ENCODE measurements at regions not wholly inside any gene's neighbourhood (a gene's known extent, or its start where the extent isn't known, plus 50 kb on each side); places are given as distances from the start of the nearest gene placed in this dataset.

- DNase-seq (ENCODE audit: low read depth, low spot score) (no peak), ATAC-seq (no peak), FAIRE-seq (no peak)
- in situ Hi-C loops (cut with MboI), result no loop called here
- intact Hi-C loops (cut with micrococcal nuclease; ENCODE audit: unreplicated experiment), result no loop called here
- no peak overlapping the region for H3K9ac ChIP-seq (ENCODE audit: control insufficient read depth, insufficient read depth, low read length)
- TF ChIP-seq GABPA (IDR thresholded peaks at IDR 0.05; ENCODE audit: low read depth) (no peak), SUZ12 (IDR thresholded peaks at IDR 0.05; ENCODE audit: unreplicated experiment) (no peak), E2F8 (IDR thresholded peaks at IDR 0.05; ENCODE audit: low read depth, partially characterized antibody) (no peak), MLLT1 (IDR thresholded peaks at IDR 0.05) (no peak), SREBF2 (IDR thresholded peaks at IDR 0.05; ENCODE audit: low read length) (no peak), IRF5 (IDR thresholded peaks at IDR 0.05; ENCODE audit: borderline replicate concordance) (no peak), PAX5 (IDR thresholded peaks at IDR 0.05; ENCODE audit: borderline replicate concordance, low read depth, low read length) (no peak), RBBP5 (conservative IDR thresholded peaks at IDR 0.05) (no peak), BMI1 (IDR thresholded peaks at IDR 0.05; ENCODE audit: borderline replicate concordance) (no peak), NFYA (IDR thresholded peaks at IDR 0.05; ENCODE audit: borderline replicate concordance, low read depth, low read length) (no peak), MTA2 (IDR thresholded peaks at IDR 0.05; ENCODE audit: low read depth) (no peak), IKZF1 (conservative IDR thresholded peaks at IDR 0.05) (no peak), ZSCAN29 (IDR thresholded peaks at IDR 0.05) (no peak), PKNOX1 (IDR thresholded peaks at IDR 0.05) (no peak), TCF12 (IDR thresholded peaks at IDR 0.05; ENCODE audit: low read depth, low read length) (no peak), SPI1 (IDR thresholded peaks at IDR 0.05; ENCODE audit: borderline replicate concordance, insufficient read depth, low read depth, low read length) (no peak), SIX5 (IDR thresholded peaks at IDR 0.05; ENCODE audit: low read depth, low read length, severe bottlenecking) (no peak), NFXL1 (IDR thresholded peaks at IDR 0.05; ENCODE audit: borderline replicate concordance) (no peak), ZBED1 (IDR thresholded peaks at IDR 0.05; ENCODE audit: borderline replicate concordance) (no peak)
- H3K9me3 ChIP-seq (replicated peaks; ENCODE audit: control insufficient read depth, insufficient read depth, low read length), result no peaks in the 10 kb centered on the region
- SMC1A ChIA-PET (ENCODE audit: uncharacterized antibody, unreplicated experiment), result no interaction called here
- H3K4me1 ChIP-seq (ENCODE audit: control insufficient read depth, insufficient read depth, low read length), result no peaks in the 10 kb centered on the region
- H3K4me2 ChIP-seq (ENCODE audit: control insufficient read depth, insufficient read depth), result no peak overlapping the region
- H3K36me3 ChIP-seq (ENCODE audit: control insufficient read depth in 2 of 2, insufficient read depth in 2 of 2, low read length in 1 of 2), result no peaks in the 10 kb centered on the region
- POLR2A ChIA-PET, result no interaction called here
- peaks cover 0 to 3% of the 10 kb centered on the region in 2 experiments; a peak in 1 of 4 replicates for H3K27me3 ChIP-seq (replicated peaks in 1 of 2; ENCODE audit: control insufficient read depth in 2 of 2, insufficient read depth in 2 of 2, low read length in 1 of 2)
- CTCF ChIA-PET, result no interaction called here
- H3K79me2 ChIP-seq (ENCODE audit: control insufficient read depth, insufficient read depth, low read length), result no peaks in the 10 kb centered on the region
- H3K4me3 ChIP-seq, result no peak overlapping the region
- no peaks in the 10 kb centered on the region for H4K20me1 ChIP-seq (ENCODE audit: control insufficient read depth, insufficient read depth)
- no TSS peak for BruUV-seq (replicated peaks)
- H2AFZ ChIP-seq (ENCODE audit: control insufficient read depth, low read depth, low read length), result no peak overlapping the region
- RAD21 ChIA-PET (ENCODE audit: unreplicated experiment), result no interaction called here
- no peak overlapping the region for H3K27ac ChIP-seq (ENCODE audit: control insufficient read depth, insufficient read depth)
- WGBS (ENCODE audit: insufficient coverage, insufficient replicate concordance, low lambda C conversion rate, missing lambda C conversion rate), result 25% methylated on average over 5 of the region's 5 CpGs
Observed at GRCh38 chr12:5165296-5165970, 121.8 kb downstream of the KCNA5 start.

Data from GM12878 (cell line).